ENCODE measurements at regions not wholly inside any gene's neighbourhood (a gene's known extent, or its start where the extent isn't known, plus 50 kb on each side); places are given as distances from the start of the nearest gene placed in this dataset.

- H3K9me3 ChIP-seq (ENCODE audit: low read length), result no peaks in the 10 kb centered on the region
- FAIRE-seq (no peak), DNase-seq (ENCODE audit: low spot score) (no peak), ATAC-seq (no peak)
- ChIA-PET POLR2A (no interaction called here), CTCF (ENCODE audit: low intra/inter-chr PET ratio, low total read pairs) (no interaction called here)
- no peaks in the 10 kb centered on the region for H3K36me3 ChIP-seq (replicated peaks in 1 of 2; ENCODE audit: control insufficient read depth in 1 of 2, insufficient read depth in 2 of 2, low read length in 2 of 2)
- peaks cover 0 to 5% of the 10 kb centered on the region in 2 experiments; a peak in 2 of 5 replicates for H3K27me3 ChIP-seq (ENCODE audit: control insufficient read depth in 1 of 2, insufficient read depth in 2 of 2, low read length in 2 of 2)
- in situ Hi-C loops (cut with HindIII; ENCODE audit: extremely low pct_ligation_motif_present, low pct_unique_long_range_greater_than_20kb) (no loop called here), intact Hi-C loops (cut with micrococcal nuclease; ENCODE audit: unreplicated experiment) (no loop called here)
- no peak overlapping the region for H2AFZ ChIP-seq (ENCODE audit: low read length)
- H3K9ac ChIP-seq (ENCODE audit: insufficient read depth, low read depth, low read length), result no peak overlapping the region
- no peak overlapping the region for H3K27ac ChIP-seq (ENCODE audit: extremely low read length, insufficient read depth, low read length)
- H3K4me3 ChIP-seq (replicated peaks in 1 of 3; ENCODE audit: insufficient read depth in 1 of 3, low read depth in 2 of 3, low read length in 3 of 3), result no peak overlapping the region
- no peaks in the 10 kb centered on the region for H3K4me1 ChIP-seq (ENCODE audit: insufficient read depth, low read length)
- 2% methylated on average over 3 of the region's 3 CpGs for WGBS (ENCODE audit: low lambda C conversion rate)
- no peak overlapping the region for H3K4me2 ChIP-seq (ENCODE audit: low read depth, low read length)
- no peaks in the 10 kb centered on the region; the same call in 1 of the 2 replicates for H4K20me1 ChIP-seq (ENCODE audit: insufficient read depth, low read length)
- no TSS peak for BruUV-seq (replicated peaks)
- no peaks in the 10 kb centered on the region for H3K79me2 ChIP-seq (ENCODE audit: insufficient read depth, low read length)
- TF ChIP-seq ZNF878 (CRISPR knock-in tag; IDR thresholded peaks at IDR 0.05) (no peak), GMEB2 (CRISPR knock-in tag; IDR thresholded peaks at IDR 0.05; ENCODE audit: low read depth) (no peak), DNMT1 (CRISPR knock-in tag; IDR thresholded peaks at IDR 0.05) (no peak), FOXM1 (CRISPR knock-in tag; IDR thresholded peaks at IDR 0.05) (no peak), SYNCRIP (IDR thresholded peaks at IDR 0.05; ENCODE audit: insufficient read depth, low read depth, low read length) (no peak), CBFB (CRISPR knock-in tag; IDR thresholded peaks at IDR 0.05) (no peak), ZNF567 (CRISPR knock-in tag; IDR thresholded peaks at IDR 0.05; ENCODE audit: borderline replicate concordance) (no peak), ZHX2 (IDR thresholded peaks at IDR 0.05; ENCODE audit: low read depth) (no peak), ZHX2 (CRISPR knock-in tag; IDR thresholded peaks at IDR 0.05; ENCODE audit: borderline replicate concordance) (no peak), ZHX1 (CRISPR knock-in tag; IDR thresholded peaks at IDR 0.05; ENCODE audit: low read depth) (no peak), RNF219 (CRISPR knock-in tag; IDR thresholded peaks at IDR 0.05) (no peak)
These were observed 435.1 kb downstream of the MTX2 start for GRCh38 chr2:176704282-176704858.

Measured in HepG2 (cell line).